Stimulated activated naive CD8-positive, alpha-beta T cell treated with anti-CD3 and anti-CD28 coated beads, Interleukin-15, Interleukin-2, amounts not matched to agents 100 U/mL and 50 U/mL, for 24 hours (primary cell): ENCODE measurements at regions not wholly inside any gene's neighbourhood (a gene's known extent, or its start where the extent isn't known, plus 50 kb on each side); places are given as distances from the start of the nearest gene placed in this dataset.
"Not testable (repeated sequence)": the region's sequence is repeated elsewhere in the genome, so short reads cannot be mapped to it uniquely, and the experiment has no call there.

Experiments
- ATAC-seq: fragments of 150-1000 bp; cut with Tn5 transposase; one replicate; pipeline ENCODE4 v1.10.0; 2021
- DNase-seq: peaks from one replicate; pipeline ENCODE4 v3.0.0; 2021

DNA sequence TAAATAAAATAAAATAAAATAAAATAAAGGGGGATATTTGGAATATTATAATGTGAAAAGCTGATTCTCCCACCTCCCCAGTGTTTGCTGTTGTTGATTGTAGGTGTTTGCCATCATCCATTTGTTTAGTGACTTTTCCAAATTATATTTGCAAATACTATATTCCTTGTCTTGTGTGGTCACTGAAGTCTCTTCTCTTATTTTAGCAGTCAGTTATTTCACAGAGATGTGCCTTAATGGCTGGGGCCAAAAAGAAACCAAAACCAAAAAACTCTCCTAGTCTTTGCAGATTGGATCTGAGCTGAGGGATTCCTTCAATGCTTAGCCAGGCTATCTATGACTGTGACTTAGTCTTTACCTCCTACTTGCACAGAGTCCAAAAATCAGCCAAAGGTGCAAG, 70.9 kb upstream of the ZNF169 start:
- ATAC-seq (no peak), DNase-seq (no peak)

DNA sequence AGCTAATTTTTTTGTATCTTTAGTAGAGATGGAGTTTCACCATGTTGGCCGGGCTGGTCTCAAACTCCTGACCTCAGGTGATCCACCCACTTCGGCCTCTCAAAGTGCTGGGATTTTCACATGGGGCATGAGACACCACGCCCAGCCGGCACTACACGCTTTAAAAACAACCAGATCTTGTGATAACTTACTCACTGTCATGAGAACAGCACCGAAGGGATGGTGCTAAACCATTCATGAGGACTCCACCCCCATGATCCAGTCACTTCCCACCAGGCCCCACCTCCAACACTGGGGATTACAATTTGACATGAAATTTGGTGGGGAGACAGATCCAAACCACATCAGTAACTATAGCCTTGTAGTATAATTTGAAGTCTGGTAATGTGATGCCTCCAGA, 67.4 kb upstream of the ZNF169 start:
- ATAC-seq, DNase-seq: not testable (repeated sequence)

DNA sequence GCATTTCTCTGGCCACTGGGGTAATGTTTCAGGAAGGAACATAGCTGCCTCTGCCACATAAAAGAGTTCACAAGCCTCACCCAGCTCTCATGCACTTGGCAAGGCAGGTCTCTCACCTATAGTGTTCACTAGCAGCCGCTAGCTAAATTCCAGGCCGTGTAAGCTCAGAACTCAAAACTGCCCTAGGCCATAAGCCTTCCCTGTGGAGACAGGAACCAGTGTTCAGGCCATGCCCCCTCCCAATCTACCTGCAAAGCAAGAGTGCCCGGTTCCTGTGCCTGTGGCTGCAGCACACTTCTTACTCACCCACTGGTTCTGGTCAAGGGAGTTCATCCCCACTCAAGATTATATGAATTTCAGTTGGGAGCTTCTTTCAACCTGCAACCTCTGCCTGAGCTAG, 60.7 kb upstream of the ZNF169 start:
- no peak for DNase-seq
- ATAC-seq = no peak

DNA sequence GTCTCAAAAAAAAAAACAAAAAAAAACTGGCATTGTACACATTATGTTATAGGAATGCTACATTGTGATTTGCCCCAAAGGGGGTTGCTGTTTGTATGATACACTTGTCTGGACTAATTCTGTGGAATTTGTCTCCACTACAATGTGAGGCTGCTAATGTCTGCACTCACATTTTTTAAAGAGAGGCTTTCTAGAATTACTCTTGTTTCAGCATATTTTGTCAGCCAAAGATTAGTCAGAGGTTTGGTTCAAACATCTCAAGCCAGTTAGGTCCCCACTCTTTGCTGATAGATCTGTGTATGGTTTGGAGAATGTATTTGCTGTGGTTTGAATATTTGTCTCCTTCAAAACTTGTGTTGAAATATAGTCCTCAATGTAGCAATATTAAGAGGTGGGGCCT, 59.3 kb upstream of the ZNF169 start:
- DNase-seq = no peak
- no peak for ATAC-seq

DNA sequence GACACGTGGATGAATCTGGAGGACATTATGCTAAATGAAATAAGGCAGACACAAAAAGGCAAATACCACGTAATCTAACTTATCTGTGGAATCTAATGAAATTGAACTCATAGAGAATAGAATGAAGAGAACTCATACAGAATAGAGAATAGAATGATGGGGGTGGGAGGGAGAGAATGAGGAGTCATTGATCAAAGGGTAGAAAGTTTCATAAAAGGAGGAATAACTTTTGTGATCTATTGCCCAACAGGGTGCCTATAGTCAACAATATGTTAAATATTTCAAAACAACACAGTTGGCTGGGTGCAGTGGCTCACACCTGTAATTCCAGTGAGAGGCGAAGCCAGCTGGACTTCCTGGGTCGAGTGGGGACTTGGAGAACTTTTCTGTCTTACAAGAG, 54.9 kb upstream of the ZNF169 start:
- DNase-seq = no peak
- no peak for ATAC-seq

DNA sequence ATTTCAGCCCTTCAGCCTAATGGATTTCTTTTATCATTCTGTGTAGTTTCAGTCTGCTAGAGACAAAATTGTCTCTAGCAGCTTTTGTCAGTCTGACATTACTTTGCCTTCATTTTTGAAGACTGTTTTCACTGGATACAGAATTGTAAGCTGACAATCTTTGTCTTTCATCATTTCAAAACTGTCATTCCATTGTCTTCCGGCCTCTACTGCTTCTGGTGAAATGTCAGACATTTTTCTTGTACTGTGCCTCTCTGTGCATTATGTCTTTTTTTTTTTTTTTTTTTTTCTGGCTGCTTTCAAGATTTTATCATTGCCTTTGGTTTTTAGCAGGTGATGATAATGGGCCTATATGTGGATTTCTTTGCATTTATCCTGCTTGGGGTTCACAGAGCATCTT, 51.3 kb upstream of the ZNF169 start:
- no peak for DNase-seq
- ATAC-seq = no peak
